NCI-H460 (cell line): ENCODE measurements at regions not wholly inside any gene's neighbourhood (a gene's known extent, or its start where the extent isn't known, plus 50 kb on each side); places are given as distances from the start of the nearest gene placed in this dataset.

Source experiments
- DNase-seq: peaks from one replicate; pipeline ENCODE4 v3.0.0-alpha.2; 2016; ENCODE audit warnings: low read depth; ENCODE audit errors: extremely low read depth

DNA sequence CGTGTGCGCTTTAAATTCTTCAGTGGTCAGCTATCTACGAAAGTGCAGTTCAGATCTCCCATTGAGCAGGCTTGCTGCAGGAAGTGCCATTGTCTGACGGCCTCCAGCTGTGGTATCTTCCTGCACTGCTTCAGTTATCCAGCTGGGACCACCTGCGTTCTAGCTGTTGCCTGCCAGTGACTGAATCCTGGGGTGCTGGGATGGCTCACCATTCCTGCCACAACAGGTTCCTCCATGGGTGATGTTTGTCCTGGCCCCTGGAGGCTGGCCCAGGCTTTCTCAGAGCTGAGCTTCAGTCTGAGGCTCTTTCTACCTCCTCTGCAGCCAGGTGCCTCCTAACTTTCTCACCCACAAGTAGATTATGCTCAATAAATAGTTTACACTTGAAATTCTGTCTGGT is 498.5 kb upstream of the HS6ST1 start:
- DNase-seq, result no peak

DNA sequence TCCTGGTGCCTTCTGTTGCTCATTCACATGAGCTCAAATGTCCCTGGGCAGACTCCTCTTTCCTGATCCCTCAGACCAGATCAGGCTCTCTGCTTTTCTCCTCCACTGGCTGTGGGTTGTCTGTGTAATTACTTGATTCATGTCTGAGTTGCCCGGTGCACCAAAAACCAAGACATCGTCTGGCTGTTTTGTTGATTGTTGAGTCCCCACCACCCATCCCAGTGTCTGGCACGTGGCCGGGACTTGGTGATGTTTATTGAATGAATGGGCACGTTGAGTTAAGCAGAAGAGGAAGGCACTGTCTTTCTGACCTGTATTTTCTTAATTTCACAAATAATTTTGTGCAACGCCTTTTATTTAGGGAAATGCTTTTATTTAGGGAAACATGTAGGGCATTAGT is 499.1 kb upstream of the HS6ST1 start:
- no peak for DNase-seq

DNA sequence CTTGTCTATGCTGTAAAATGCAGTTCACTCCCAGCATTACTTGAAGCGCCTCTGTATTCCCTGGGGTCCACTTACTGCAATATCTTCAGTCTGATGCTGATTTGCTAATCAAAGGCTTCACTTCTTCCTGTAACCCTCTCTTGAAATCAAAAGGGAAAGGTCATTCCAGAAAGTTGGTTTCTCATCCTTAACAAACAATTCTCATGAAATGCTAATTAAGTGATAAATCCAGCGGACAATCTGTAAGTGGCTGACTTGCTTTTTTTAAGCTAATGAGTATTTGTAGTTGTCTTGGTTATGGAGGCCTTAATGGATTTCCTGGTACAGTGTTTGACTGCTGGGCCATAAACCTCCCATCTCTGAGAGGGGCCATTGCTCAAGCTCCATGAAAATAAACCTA is 499.6 kb upstream of the HS6ST1 start:
- DNase-seq, result no peak

DNA sequence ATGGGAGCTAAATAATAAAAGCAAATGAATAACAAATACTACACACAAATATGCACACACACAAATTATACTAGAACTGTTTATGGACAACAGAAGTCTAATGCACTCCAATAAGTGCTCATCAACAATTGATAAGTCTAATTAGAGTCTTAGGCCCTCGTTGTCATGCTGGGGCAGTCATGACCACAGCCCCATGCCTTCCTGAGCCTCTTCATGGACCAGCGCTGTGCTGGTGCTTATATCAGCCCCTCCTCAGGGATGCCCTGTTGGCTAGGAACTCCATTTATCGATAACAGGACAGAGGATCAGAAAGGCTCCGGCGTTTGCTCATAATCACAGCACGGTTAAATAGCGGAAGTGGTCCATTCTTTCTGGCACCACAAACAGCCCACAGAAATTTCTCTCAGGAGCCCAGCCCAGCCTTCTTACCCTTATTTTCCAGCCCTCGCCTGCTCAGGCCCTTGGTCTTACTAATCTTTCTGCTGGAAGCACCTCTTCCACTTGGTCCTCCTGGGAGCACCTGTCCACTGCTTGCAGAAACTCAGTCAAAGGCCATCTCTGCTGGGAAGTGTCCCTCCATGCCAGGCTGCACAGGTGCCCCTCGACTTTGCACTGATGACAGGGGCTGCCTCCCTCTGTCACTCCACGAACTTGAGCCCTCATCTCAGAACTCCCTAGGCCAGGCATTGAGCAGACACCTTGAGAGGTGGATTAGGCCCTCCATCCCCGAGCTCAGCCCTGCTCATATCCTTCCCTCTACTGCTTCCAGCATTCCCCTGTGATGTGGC is 500.2 kb upstream of the HS6ST1 start:
- DNase-seq, result no peak

DNA sequence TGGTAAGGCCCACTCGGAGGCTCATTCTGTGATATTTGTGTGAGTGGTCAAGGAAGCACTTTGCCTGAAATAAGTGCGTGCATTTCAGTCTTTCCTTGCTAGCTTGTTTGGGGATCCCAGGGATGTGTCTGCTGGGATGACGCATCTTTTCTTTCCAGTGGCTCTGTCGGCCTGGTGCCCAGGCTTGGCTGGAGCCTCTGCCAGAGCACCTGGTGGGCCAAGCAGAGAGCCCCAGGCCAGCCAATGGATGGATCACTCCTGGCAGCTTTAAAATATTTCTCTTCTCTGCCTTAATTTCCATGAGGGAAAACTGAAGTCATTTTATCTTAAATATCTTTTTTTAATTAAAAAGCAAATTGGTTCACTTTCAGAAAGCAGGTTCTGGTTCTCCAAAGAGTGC is 501.8 kb upstream of the HS6ST1 start:
- DNase-seq, result no peak

DNA sequence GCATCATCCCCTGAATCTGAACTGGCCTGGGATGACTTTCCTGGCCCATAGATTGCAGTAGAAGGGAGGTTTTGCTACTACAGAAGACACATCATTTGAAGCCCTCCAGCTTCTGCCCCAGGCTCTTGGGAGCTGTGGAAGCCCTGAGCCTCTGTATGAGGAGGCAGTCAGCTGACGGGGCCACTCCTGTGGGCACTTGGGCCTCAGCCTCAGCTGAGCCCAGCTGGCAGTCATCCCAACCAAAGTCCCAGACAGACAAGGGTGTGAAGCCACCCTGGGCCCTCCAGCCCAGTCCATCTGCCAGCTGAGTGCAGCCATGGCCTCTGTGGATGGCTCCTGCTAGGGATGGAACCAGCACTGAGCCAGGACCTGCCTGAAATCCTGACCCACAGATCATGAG is 502.3 kb upstream of the HS6ST1 start:
- DNase-seq, result no peak

DNA sequence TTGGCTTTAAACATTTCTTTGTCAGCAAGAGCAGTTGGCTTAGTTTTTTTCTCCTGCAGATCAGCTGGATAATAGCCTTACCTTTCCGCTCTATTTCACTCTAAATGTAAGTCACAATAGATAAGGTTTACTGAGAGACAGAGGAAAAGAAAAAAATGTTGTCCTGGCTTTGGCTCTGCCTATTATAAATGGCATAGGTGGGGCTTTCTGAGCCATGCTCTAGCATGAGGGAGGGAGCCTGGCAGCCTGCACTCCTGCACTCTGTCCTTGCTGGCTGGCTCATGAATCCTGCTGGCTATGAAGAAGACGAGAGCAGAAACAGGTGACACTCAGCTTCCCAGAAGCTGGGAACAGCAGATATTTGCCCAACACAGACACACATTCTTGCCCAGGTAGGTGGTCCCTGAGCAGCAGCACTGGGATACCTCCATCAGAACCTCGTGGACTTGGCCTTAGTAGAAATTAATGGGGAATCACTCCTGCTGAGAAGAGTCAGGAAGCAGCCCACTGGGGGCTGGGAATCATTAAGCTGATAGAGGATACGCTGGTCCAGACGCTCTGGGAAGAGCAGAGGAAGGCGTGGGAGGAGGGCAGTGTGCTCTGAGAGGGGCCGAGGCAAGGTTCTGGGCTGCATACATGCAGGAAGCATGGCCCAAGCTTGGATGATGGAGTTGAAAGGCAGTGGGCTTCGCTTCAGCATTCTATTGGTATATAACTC is 514.4 kb upstream of the HS6ST1 start:
- DNase-seq, result no peak

DNA sequence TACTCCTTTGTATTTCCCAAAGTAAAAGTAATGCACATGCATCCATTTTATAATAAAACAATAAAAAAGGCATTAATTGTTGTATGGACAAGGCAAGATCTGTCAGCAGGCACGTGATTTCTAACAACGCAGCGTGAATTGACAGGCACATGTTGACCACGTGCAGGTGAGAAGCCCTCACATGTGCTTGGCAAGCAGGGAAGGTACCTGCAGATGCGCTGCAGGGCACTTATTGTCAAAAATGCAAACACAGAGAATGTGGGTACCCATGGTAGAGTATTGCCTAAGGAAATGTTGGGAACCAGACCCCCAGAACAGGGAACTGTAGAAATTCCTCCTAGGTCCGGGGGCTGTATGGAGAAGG is 515.0 kb upstream of the HS6ST1 start:
- DNase-seq, result no peak

DNA sequence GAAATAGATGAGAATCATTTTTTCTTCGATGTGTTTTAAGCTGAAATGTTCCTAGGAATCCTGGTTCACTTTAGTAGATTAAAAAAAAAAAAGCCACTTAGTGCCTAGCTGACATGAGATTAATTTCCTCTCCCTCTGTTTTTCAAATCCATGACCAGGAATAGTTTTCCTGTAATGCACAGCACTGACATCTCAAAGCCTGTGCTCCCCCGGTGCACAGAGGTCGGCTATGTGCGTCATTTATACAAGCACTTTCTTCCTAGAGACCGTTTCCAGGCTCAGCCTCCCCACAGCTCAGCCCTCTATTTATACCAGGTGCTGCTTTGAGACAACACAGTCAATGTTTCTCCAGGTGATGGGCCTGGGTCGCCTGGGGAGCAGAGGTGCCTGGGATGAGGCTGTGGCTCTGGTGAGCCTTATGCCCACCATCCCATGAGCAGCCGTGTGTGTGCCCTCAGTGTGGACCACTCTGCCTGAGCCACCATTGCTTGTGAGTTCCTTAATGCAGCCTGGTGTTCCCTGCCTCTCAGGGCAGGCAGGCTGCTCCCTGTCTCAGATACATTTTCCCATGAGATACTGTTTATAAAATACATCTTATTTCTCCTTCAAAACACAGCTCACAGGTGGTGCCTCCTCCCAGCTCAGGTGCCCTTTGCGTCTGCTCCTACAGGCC is 515.7 kb upstream of the HS6ST1 start:
- no peak for DNase-seq

DNA sequence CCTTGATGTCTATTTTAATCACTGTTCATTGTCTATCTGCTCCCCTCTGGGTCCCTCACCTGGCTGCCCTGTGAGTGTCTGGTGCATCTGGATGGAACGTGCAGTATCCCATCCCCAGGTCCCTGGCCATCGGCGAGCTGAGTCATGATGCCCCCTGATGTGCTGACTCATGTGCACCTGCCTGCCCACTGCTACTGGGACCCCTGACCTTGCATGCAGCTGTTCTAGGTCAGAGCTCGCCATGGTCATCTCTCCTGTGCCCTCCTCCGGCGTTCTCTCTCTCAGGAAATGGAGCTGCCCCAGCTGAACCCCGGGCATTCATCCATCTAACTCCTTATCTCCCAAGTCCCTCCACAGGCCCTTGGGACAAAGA is 516.2 kb upstream of the HS6ST1 start:
- DNase-seq, result no peak

DNA sequence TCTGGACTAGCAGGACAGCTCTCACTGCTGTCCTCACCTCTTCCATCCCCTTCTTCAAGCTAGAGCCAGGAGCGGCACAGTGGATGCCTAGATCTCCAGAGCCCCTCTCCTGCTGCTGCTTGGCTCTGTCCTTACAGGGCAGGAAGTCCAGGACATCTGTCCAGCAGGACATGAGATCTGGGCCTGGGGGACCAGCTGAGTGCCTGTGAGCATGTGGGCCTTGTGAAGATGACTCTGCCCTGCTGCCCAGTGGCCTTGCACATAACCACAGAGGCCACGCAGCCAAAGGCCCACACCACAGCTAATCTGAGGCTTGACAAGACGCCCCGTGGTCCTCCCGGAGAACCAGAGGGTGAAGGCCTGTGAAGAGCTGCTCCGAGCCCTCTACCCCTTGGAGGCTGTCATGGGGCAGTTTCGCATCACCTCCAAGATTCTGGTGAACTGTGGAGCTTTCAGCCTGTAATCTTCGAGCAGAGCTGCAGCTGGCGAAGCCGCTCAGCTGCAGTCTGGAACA is 516.7 kb upstream of the HS6ST1 start:
- DNase-seq, result no peak

DNA sequence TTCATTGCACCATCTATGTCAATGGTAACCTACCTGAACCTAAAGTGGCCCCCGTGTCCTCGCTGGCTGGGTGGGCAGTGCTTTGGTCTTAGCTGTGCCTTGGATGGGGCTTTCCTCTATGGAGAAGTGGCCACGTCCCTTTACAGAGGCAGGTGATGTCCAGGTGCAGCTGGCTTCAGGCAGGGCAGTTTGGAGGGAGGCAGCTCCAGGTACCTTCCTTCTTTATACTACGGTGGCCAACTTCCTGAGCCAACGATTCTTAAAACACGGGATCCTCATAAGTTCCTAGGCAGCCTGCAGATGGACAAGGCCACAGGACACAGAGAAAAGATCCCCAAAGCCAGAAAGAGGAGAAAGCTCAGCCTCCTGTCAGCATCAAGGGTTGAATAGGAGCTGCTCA is 517.3 kb upstream of the HS6ST1 start:
- no peak for DNase-seq

DNA sequence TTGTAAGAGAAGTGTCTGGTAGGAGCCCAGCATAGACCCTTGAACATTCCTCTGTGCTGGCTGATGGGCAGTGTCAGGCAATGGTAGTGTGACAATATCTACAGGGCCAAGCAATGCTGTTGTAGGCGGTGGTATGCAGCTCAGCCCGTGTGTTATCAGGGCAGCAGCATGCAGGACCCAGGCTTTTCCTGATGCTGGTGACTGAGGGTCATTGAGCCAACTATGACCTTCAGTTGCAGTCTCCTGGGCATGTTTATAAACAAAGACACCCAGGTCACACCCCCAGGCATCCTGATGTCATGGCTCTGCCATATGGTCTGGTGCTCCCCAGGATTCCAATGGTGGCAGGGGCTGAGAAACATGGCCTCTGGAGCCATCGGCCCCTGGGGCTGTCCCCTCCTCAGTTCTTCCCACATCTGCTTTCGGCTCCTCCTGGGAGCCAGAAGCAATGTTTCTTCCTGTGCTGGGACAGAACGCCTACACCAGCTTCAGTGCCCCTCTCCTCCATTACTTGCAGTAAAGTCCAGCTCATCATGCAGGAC is 518.0 kb upstream of the HS6ST1 start:
- no peak for DNase-seq

DNA sequence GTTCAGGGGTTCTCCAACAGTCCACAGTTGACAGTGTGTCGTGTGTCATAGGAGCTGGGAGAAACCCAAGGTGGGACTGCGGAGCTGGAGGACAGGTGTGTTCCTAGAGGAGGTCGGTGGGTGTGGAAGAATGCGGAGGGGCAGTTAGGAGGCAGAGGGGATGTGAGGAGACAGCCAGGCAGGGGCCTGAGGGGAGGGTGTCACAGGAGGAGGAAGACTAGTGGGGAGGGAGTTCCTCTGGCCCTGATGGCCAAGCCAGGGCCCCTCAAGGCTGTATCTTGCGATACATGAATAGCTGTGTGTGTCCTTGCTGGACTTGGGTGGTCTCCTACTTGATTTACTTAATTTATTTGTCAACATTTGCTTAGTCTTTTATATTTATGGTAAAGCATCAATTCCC is 519.6 kb upstream of the HS6ST1 start:
- no peak for DNase-seq

DNA sequence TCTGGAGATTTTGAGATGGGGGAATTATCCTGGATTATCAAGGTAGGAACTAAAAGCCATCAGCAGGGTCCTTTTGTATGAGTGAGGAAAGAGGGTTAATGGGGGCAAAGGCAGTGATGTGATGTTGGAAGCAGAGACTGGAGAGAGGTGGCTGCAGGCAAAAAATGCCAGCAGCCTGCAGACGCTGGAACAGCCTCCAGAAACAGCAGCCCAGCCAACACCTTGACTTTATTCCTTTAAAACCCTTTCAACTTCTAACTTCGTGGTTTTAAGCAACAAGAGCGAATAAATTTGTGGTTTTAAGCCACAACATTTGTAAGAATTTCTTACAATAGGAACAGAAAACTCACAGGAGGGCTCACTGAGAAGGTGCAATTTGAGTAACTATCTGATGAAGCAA is 523.1 kb upstream of the HS6ST1 start:
- DNase-seq, result no peak

DNA sequence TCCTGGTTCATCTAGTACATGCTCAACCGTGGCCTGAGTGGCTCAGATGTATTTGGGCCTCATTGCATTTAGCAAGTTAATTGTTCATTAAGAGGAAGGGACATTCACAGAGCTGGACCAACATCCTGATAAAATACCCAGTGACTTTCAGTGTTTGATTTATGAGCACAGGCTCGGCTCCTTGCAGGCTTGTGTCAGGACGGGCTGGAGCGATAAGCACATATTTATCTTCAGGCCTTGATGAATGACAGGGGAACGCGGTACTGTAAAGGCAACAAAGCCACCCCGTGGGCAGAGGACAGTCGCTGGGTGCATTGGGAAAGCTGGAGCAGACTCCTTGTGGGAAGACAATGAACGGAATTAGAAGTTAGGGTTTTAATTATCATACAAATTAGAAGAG is 548.6 kb upstream of the HS6ST1 start:
- DNase-seq, result no peak

DNA sequence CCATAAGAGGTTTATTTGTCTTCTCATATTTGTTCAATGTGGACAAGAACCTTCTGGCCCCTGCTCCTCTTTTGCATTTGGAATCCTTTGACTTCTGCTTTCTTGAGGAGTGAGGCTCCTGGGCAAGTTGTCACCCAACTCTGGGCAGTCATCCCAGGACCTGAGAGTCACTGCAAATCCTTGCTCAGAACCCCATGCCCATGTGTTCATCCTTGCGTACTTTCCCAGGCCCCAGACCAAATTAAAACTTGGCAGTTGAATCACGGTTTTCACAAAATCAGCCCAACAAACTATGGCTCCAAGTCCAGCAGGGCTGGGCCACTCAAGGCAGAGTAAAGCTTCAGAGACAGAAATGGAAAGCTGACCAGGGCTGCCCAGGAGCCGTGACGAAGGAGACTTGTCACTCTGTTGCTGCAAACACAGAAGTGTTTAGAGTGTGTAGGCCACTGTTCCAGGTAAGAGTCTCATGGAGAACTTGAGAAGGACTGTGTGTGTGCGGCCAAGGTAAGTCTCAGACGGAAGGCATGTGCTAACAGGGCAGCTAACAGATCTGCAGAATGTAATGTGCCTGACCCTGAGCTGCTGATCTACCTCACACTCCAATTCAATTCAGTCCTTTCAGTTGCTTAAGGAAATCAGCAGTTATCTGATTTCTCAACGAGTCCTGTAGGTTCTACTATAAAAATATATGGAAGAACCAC is 549.4 kb upstream of the HS6ST1 start:
- DNase-seq, result no peak

DNA sequence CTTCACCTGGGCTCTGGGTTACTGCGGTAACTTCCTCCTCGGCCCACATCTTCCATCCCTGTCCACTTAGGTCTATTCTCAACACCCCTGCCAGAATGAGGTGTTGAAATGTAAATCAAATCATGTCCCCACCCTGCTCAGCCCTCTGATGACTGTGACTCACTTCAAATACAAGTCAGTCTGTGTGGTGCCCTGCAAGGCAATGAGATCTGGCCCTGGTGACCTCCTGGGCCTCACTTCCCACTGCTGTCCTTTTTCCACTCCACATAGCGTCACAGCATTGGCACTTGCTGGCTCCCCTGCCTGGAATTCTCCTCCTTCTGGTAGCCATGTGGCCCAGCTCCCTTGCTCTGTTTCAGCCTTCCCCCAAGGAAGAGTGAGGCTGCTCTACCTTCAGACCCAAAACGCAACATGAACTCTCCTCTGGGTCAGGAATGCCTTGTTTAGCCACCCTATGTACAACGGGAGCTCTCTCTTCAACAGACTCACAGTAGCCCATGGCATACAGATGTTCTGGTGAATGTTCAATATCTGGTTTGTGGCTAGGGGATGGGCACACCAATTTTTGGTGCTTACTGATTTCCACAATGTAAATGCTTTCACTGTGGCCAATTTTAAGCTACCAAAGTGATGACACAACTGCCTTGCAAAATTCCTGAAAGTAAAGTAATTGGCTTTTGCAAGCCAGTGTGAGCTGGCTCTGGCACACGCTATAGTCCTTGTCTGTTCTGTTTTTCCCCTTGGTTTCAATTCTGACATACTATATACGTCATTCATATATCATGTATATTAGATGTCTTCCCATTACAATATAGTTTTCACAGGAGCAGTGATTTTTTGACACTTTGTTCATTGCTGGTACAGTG is 550.3 kb upstream of the HS6ST1 start:
- no peak for DNase-seq

DNA sequence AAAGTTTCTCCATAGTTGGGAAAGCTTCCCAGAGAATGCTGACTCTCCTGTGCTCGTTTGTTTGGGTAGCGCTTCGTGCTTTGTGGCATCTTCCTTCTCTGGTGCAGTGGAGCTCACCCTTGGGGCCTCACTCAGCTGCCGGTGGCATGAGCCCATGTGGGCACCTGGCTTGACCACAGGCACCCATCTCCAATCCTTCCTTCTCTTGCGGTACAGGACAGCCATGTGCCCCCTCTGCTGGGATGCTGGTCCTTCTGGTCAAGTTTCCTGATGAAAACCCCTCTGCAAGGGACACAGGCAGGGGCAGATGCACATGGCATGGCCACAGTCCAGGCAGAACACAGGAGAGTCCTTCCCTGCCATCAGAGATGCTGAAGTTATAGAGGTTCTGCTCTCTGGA is 555.9 kb upstream of the HS6ST1 start:
- DNase-seq, result no peak
